Stimulated activated CD4-positive, alpha-beta T cell treated with anti-CD3 and anti-CD28 coated beads, Interleukin-12 subunit alpha, Interleukin-12 subunit beta, amount 100 ng/mL, for 48 hours (primary cell): ENCODE measurements at regions not wholly inside any gene's neighbourhood (a gene's known extent, or its start where the extent isn't known, plus 50 kb on each side); places are given as distances from the start of the nearest gene placed in this dataset.

Experiments used
- DNase-seq, 3 donors: peaks; one replicate each; pipeline ENCODE4 v3.0.0-alpha.2; 2020; ENCODE audit warnings: low read depth in 2 of 3, low spot score in 1 of 3

DNA sequence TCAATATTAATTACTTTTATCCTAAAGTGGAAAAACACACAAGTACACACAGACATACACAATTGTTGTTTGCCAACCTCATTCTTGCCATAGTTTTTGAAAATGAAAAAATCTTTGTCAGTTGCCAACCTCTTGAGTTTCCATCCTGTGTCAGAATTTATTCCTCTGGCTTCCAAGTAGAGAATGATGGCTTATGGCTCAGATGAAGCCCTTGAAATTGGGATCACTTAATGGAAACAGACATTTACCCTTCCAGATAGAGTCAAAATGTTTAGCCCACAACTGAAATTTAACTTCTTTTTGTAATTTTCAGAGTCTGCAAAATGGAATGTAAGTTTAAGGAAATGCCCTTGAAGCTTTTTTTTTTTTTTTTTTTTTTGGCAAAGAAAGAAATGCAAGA, 321.6 kb upstream of the TNP1 start:
- no peak for DNase-seq

DNA sequence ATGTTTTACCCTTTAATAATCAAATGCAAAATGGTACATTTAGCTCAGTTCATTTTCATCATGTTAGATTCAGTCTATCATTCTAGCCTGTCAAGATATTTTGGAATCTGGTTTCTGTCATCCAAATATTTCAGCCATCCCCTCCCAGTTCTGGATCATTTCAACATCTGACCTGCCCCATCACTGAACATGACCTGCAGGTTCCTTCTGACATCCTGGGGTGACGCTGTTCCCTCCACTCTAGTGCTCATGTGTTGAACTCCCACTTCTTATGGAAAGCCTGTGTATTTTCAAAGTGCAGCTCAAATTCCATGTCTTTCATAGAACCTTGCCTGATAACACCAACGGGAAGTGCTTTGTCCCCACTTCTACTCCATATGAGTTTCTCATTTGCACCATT, 320.0 kb upstream of the TNP1 start:
- no peak for DNase-seq

DNA sequence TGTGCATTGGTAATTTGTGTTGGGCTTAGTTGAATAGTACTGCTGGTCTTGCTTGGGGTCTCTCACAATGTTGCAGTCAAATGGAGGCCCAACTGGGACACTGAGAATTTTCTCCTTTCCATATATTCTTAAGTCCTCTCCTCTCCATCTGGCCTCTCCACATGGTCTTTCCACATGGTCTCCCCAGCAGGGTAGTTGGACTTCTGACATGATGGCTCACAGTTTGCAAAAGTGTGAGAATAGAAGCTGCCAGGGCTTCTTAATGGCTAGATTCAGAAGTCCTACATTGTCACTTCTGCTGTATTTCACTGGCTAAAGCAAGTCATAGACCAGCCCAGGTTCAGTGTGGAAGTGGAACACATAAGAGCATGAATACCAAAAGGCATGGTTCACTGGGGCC, 318.5 kb upstream of the TNP1 start:
- DNase-seq = no peak

DNA sequence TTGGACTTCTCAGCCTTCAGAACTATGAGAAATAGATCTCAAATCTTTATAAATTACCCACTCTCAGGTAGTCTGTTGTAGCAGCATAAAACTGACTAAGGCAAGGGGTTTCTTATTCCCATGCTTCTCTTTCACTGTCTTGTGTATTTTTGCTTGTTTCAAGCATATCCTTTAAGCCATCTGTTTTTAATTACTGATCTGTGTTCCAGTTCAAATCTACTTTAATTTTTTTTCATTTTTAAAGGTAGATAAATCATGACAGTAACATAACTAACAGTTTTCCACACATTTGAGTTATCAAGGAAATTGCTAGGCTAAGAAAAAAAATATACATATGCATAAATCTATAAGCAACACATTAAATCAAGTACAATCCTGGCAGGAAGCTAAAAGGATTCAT, 317.9 kb upstream of the TNP1 start:
- no peak for DNase-seq

DNA sequence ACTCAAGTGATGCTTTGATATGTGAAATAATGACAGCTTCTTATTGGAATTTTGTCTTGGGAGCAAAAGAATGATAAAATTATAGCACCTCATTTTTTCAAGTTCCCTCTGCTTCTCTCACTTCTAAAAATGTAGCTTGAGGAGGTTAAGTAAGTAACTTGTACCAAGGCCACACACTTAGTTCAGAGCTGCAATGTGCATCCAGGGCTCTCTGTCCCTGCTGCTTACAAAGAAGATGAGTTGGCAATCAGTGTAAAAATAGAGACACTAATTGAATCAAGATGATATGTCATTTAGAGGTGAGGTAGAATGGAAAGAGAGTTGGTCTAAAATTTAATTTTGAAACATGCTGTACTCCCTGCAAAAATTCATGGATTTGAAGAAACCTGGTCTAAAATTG, 312.0 kb upstream of the TNP1 start:
- DNase-seq = no peak

DNA sequence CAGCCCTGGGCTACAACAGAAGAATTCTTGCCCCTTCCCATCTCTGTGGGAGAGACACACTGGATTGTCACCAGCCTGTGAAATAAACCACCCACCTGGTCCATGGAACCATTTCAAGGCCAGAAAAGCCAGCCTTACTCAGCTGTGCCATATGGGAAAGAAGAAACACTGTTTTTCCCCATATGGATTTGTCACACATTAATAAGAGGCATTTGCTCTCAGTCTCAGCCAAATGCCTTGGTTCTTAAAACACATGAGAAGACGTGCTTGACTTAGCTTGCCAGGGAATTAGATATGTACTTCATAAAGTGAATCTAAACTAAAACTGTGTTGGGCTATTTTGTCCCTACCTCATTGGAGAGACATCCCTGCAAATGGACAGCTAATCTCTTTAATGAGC, 308.6 kb upstream of the TNP1 start:
- DNase-seq = no peak

DNA sequence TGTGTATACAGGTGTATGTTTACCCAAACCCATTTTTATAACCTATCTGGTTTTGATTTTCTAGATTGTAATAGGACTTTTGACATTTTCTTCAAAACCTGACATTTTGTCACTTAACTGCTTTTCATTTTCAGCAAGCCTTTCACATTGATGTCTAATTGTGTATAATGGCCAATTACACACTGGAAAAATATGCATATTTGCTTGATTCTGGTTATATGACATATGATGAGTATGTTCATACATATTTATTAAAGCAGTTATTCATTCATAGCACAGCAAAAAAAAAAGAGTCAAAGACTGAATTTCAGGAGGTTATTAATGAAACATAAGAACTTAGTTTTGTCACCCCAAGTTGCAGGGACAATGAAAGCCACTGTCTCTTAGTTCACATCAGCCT, 307.7 kb upstream of the TNP1 start:
- no peak for DNase-seq

DNA sequence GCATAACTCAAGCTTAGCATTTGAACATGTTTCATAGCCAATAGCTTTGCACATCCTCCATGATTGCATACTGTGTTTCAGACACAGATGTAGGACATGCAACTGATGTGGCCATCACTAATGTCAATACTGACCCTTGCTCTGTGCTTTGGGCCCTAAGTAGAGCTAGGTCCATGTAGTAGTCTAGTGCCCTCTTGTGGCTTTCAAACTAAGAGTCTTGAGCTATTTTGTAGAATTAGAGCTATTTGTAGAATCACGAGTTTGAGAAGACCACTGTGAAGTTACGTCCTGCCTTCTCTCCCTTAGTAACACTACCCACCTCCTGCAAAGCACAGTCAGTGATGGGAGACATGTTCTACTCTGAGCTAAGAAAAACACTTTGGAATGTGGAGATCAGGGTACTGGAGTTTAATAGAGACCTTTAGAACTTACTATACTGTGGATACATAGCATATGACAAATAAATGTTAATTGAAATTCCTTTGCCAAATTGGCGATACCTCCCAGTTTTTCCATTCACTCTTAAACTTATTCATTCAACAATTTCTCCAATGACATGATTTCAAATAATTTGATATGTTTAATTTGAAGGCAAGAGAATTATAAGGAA, 306.5 kb upstream of the TNP1 start:
- no peak for DNase-seq

DNA sequence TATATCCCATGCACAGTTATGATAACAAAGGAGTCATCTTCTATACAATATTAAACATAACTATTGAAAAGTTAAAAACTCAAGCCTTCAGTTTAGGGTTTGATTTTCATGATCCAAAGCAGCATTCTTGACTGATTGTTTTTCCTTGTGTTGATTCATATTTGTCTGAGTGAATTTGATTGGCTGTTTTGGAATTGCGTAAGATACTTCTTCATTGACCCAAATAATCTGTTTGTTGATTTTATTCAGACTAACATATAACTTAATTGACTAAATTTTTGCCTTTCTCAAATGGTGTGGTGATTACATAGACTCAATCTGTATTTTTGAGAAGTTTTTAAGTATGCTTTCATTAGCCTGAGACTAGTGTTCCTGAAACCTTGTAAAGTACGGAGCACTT, 305.7 kb upstream of the TNP1 start:
- no peak for DNase-seq

DNA sequence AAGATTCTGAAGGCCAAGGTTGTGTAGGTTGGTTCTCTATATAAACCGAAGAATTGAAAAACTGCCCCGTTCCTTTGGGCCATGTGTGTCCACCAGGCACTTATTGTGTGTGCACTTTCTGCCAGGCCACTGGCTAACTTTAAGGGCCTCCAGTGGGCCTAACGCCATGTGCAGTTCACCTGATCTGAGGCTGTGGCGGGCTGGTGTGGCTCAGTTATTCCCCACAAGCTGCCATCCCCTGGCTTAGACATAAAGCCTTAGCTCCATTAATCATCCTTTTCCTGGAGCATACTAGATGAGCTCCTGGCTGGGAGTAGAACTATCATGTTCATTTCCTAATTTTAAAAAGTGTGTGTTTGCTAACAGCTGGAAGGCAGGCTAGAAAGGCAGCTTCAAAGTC, 304.1 kb upstream of the TNP1 start:
- no peak for DNase-seq

DNA sequence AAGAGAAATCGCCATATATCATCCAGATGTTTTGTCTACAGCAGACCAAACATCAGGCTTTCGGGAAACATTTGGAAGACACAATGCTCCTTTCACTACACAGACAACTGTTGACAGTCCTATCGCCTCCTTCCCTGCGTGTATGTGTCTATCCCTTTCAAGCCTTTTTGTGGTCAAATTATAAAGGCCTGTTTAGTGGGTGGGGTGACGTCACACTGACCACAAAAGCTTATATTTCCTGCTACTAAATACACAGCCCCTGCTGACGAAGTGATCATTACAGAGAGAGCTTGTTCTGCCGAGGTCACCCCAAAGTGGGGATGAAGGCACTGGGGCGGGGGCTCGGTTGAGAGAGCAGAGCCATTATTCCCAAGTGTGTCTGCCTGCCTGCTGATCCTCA, 302.7 kb upstream of the TNP1 start:
- DNase-seq = peak; percentile 8 to 30 (median 25)

DNA sequence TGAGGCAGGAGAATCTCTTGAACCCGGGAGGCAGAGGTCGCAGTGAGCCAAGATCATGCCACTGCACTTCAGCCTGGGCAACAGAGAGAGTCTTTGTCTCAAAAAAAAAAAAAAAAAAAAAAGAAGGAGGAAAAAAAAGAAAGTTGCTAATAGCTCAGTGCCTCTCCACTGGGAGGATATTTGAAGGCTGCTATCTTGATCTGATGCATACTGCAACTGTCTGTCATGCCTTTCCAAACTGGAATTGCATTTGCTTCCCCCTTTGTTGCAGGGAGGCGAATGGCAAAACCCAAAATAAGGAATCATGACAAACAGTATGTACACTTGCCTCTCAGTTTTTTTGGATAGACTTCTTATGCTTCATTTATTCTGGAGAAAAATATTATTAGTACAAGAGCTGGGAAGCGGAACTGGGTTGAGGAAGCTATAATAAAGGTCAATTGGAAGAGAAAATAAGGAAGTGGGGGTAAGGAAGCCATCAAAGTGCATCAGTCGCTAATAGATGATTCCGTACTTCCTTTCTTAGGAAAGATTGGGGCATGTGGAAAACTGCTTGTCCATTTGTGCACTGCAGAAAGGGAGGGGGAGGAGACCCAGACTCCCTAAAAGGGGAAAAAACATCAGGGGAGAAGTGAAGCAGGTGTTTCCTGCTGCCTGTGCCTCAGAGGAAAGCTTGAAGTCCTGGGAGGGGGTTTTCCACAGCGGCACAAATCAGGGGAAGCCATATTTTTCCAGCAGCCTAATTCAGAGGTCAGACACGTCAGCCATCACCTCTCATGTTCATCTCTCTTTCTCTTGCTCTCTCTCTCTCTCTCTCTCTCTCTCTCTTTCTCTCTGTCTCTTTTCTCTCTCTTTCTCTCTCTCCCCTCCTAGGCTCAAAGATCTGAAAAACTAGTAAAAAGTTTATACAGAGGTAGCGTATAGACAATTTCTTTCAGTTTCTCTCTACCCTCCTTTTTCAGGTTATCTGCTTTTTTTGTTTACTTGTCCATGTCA, 301.4 kb upstream of the TNP1 start:
- no peak for DNase-seq

DNA sequence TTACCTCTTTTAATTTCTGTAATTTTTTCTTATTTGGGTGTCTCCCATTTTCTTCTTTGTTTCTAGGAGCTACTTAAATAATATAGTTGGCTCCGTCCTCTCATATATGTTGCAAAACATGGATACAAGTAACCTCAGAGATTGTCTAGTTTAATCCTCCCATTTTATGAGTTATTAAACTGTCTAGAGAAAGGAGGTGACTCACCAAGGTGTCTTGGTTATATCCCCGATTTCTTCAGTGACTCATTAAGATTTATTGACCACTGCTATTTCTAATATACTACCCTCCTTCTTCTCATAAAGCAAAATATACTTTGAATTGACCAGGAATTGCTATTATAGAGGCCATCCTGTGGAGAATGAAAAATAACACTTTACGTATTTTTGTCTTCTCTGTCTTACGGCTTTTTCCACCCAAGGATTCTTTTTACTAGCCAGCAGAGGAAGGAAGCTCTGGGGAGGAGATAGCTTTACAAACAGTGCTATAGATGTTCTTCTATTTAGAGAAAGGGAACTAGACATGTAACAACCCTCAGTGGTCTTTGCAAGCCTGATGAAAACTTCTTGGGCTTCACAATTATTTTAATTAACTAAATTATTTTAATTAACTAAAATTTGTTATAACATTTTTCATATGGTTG, 300.4 kb upstream of the TNP1 start:
- DNase-seq = no peak

DNA sequence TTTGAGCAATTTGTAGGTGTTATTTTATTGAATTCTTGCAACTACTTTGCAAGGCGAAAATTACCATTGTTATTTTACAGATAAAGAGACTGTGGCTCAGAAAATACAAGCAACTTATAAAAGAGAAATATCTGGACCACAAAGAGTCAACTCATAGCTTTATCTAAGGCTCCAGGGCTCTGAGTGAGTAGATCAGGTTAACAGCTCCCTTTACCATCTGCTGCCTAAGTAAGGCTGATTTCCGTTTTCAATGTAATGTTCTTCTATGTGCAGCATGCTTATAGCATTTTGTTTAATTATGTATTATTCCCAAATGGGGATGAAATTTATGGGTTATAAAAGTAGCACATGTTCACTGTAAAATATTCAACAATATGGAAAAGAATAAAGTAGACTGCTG, 299.1 kb upstream of the TNP1 start:
- no peak for DNase-seq

DNA sequence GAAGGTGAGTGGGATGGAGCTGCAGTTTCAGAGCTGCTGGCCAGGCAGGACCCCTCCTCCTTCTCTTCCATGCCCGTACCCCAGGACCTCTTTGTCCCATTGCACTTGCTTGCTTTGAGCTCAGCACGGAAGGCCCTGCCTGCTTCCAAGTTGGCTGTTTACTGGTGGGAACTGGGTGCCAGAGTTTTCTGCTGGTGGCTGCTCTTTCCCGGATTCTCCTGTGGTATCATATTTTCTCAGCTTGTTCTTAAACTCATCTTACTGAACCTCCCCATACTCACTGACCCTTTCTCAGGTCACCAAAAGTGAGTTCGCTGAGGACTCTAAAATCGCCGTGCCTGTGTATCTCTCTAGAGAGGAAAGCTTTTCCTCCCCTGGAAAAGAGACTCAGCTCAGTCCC, 297.7 kb upstream of the TNP1 start:
- no peak for DNase-seq

DNA sequence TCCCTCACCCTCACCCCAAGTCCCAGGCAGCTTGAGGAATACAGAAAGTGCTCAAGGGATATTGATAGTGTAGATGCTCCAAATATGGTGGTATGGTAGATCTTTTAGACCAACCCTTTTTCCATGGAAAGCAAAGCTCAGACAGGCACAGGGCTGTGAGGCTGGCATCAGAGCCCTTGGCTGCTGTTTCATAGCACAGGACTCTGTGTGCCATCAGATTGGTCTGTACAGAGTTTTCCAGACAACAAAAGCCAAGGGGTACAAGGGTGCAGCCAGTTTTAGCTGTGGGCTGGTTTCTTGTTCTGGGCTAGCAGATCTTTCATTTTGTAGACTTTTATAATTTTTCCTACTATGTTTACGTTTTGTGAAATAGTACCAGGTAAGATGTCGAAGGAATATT, 296.9 kb upstream of the TNP1 start:
- DNase-seq = no peak

DNA sequence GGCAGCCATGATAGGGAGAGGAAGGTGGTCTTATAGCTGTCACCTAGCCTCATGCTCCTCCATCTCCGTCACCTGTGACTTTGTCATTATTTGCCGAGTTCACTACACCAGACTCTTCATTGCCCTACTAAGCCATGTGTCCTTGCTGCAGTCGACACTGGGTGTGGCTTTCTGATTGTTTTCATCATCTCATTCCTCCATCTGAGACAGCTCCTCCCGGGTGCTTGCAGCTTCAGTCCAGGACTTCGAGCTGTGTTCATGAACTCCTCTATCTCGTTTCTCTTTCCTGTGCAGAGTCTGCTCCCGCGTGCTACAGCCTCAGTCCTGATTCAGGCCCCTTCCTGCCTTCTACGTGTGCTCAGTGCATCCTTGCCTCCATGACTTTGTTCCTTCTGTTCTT, 295.1 kb upstream of the TNP1 start:
- no peak for DNase-seq

DNA sequence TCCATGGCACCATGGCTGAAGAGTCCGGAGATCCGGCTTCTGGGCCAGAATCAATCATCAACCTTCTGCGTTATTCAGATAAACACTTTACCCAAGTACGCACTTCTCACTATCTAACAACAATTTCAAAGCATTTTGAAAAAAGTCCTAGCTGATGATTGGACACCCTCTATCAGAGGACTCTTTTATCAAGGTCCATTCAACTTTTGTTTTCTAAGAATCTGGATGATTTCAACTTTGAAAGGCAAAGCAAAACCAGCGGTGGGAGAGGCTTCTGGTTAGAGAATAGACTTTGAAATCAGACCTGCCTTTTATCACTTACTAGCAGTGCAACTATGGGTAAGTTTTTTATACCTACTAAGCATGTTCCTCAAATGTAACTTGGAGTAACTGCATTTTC, 293.6 kb upstream of the TNP1 start:
- DNase-seq = no peak

DNA sequence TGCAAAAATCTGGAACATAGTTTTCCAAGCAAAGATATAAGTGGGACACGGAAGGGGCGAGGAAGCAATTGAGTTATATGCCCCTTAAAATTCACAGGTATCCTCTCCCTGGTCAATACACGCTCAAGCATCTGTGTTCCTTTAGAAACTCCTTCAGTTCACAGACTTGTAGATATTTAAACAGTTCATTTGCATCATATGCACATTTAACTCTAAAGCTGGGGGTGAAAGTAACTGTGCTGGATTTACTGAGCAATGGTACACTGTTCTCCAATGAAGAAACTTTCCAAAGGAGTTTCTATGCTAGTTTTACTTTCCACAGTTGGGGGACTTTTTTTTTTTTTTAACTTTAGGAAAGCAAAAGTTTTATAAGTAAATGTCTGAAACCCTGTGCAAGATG, 293.0 kb upstream of the TNP1 start:
- no peak for DNase-seq

DNA sequence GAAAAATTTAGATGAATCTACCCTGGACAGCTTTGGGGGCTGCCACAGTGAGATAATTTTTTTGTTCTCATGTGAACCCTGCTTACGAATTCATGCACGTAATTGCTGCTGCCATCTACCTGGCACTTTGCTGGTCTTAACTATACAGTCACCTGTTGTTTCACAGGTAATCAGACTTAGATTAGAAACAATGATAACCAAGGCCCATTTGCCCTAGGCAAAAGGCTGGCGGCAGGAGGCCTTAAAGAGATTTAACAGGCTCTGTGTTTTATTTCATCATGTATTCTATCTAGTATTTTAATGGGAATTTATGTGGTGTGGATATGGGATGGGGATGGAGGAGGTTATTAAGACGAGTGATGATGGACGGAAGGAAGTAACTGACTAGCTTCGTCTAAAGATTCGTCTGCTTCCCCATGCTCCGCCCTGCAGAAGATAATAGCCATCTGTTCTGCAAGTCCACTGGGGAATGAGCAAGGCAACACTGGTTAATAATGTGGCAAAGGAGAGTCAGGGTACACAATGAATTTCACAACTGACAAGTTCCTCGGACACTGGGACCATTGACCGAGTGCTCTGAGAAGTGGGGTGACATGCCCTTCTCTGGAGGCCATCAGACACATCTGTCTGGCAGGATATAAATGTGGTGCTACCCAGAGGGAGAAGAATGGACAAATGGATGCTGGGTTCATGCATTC, 291.8 kb upstream of the TNP1 start:
- DNase-seq = no peak

DNA sequence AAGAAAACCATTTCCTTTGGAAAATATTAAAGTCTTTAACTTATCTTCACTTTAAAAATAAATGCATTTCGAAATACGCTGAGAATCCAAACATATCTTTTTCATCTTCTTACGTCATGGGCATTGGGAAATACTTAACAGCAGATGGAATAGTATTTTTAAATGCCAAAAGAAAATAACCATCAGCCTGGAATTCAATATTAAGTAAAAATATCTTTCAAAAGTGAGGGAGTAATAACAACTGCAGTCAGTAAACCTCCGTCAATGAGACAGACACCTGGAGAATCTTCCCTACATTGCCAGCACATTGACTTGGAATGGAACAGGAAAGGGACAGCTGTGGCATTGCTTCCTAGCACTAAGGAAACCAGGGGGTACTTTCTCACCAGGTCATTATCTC, 290.4 kb upstream of the TNP1 start:
- DNase-seq = no peak
